GM10248 (cell line): ENCODE measurements at regions not wholly inside any gene's neighbourhood (a gene's known extent, or its start where the extent isn't known, plus 50 kb on each side); places are given as distances from the start of the nearest gene placed in this dataset.

Experiments
- CTCF ChIA-PET: fragments of 300-600 bp; sonication (Branson Sonifier 250); formaldehyde crosslinking; extraction: SDS; loops from one replicate; lab custom pipeline; 2021; ENCODE audit warnings: antibody characterized with exemption; lab: Yijun Ruan, JAX
- POLR2A ChIA-PET: fragments of 350-650 bp; sonication (Branson Sonifier 250); formaldehyde crosslinking; extraction: SDS; loops from one replicate; lab custom pipeline; 2020; ENCODE audit warnings: antibody characterized with exemption; lab: Yijun Ruan, JAX
- DNase-seq: peaks from one replicate; pipeline ENCODE4 v3.0.0; 2012; ENCODE audit errors: extremely low spot score
- CTCF ChIP-seq: IDR thresholded peaks from 2 replicates; pipeline ENCODE4 v1.5.1; 2012; ENCODE audit warnings: mild to moderate bottlenecking, low read depth; ENCODE audit errors: extremely low read depth, missing control alignments, control extremely low read depth

GRCh38 chr10:121406823-121407545 lies 191.3 kb downstream of the FGFR2 start:
- ChIA-PET POLR2A (no interaction called here), CTCF (no interaction called here)
- no peak for DNase-seq
- TF ChIP-seq CTCF, result no peak

GRCh38 chr10:121409466-121410104 lies 188.7 kb downstream of the FGFR2 start:
- TF ChIP-seq CTCF, result no peak
- ChIA-PET POLR2A (no interaction called here), CTCF (no interaction called here)
- DNase-seq, result no peak

GRCh38 chr10:121411004-121411403 lies 187.2 kb downstream of the FGFR2 start:
- no peak for DNase-seq
- ChIA-PET POLR2A (no interaction called here), CTCF (no interaction called here)
- no peak for TF ChIP-seq CTCF

GRCh38 chr10:121413951-121414350 lies 184.3 kb downstream of the FGFR2 start:
- CTCF ChIA-PET, result no interaction called here
- DNase-seq, result no peak
- TF ChIP-seq CTCF, result no peak

GRCh38 chr10:121414366-121415062 lies 183.7 kb downstream of the FGFR2 start:
- POLR2A ChIA-PET, result no interaction called here
- DNase-seq, result no peak
- TF ChIP-seq CTCF, result no peak
- CTCF ChIA-PET, result no interaction called here

More at GRCh38 chr10:121413951-121414350, 184.3 kb downstream of the FGFR2 start:
- POLR2A ChIA-PET, result no interaction called here

GRCh38 chr10:121415063-121415399 lies 183.2 kb downstream of the FGFR2 start:
- ChIA-PET CTCF (interaction anchor here (1.5 kb wide), 1 partner anchor 46 kb away, joined by 3 read pairs; no protein-coding TSS in a partner anchor), POLR2A (no interaction called here)
- DNase-seq, result no peak
- TF ChIP-seq CTCF, result no peak
